T-helper 2 cell (primary cell): ENCODE measurements at regions not wholly inside any gene's neighbourhood (a gene's known extent, or its start where the extent isn't known, plus 50 kb on each side); places are given as distances from the start of the nearest gene placed in this dataset.
"Not testable (repeated sequence)": the region's sequence is repeated elsewhere in the genome, so short reads cannot be mapped to it uniquely, and the experiment has no call there.

ENCODE experiments used
- DNase-seq, 5 experiments: peaks; one replicate each; pipeline versions ENCODE4 v3.0.0 to v3.0.0-alpha.2; 2012 to 2022

GRCh38 chr7:20521243-20521642 is 94.2 kb upstream of the ABCB5 start:
- DNase-seq: no peak

- no peak for DNase-seq
These were observed 86.2 kb upstream of the ABCB5 start for GRCh38 chr7:20529260-20529659.

GRCh38 chr7:20532890-20533289 is 82.6 kb upstream of the ABCB5 start:
- DNase-seq: no peak

GRCh38 chr7:20534543-20534942 is 80.9 kb upstream of the ABCB5 start:
- DNase-seq: no peak

GRCh38 chr7:20535541-20535940 is 79.9 kb upstream of the ABCB5 start:
- DNase-seq: no peak

- DNase-seq: peak in 1 of 5 experiments; percentile 7
These were observed 76.3 kb upstream of the ABCB5 start for GRCh38 chr7:20539201-20539600.

GRCh38 chr7:20541608-20542349 is 73.7 kb upstream of the ABCB5 start:
- peak in 1 of 5 experiments; percentile 31 for DNase-seq

- DNase-seq: no peak
These were observed 72.9 kb upstream of the ABCB5 start for GRCh38 chr7:20542594-20542993.

GRCh38 chr7:20543500-20543899 is 72.0 kb upstream of the ABCB5 start:
- no peak for DNase-seq

- DNase-seq: no peak
These were observed 70.5 kb upstream of the ABCB5 start for GRCh38 chr7:20545016-20545415.

- DNase-seq: not testable (repeated sequence)
These were observed 68.5 kb upstream of the ABCB5 start for GRCh38 chr7:20546958-20547357.

GRCh38 chr7:20554072-20554471 is 61.4 kb upstream of the ABCB5 start:
- peak in 1 of 5 experiments; percentile 3 for DNase-seq

- no peak for DNase-seq
These were observed 59.4 kb upstream of the ABCB5 start for GRCh38 chr7:20556091-20556490.

GRCh38 chr7:20557116-20557515 is 58.4 kb upstream of the ABCB5 start:
- DNase-seq: no peak

- no peak for DNase-seq
These were observed 56.3 kb upstream of the ABCB5 start for GRCh38 chr7:20558963-20559716.

GRCh38 chr7:20559883-20560282 is 55.6 kb upstream of the ABCB5 start:
- no peak for DNase-seq

GRCh38 chr7:20560325-20561180 is 54.9 kb upstream of the ABCB5 start:
- no peak for DNase-seq

GRCh38 chr7:20561466-20561865 is 54.0 kb upstream of the ABCB5 start:
- no peak for DNase-seq

- no peak for DNase-seq
These were observed 53.6 kb upstream of the ABCB5 start for GRCh38 chr7:20561908-20562307.

- DNase-seq: no peak
These were observed 53.0 kb upstream of the ABCB5 start for GRCh38 chr7:20562461-20562860.
